GM12872 (cell line): ENCODE measurements at regions not wholly inside any gene's neighbourhood (a gene's known extent, or its start where the extent isn't known, plus 50 kb on each side); places are given as distances from the start of the nearest gene placed in this dataset.

ENCODE experiments used
- TF ChIP-seq, protein P1 (sequence below): IDR thresholded peaks from 3 replicates; pipeline ENCODE4 v1.5.1; 2011; ENCODE audit warnings: low read depth, mild to moderate bottlenecking, low read length, moderate library complexity; ENCODE audit not compliant: insufficient read depth

DNA sequence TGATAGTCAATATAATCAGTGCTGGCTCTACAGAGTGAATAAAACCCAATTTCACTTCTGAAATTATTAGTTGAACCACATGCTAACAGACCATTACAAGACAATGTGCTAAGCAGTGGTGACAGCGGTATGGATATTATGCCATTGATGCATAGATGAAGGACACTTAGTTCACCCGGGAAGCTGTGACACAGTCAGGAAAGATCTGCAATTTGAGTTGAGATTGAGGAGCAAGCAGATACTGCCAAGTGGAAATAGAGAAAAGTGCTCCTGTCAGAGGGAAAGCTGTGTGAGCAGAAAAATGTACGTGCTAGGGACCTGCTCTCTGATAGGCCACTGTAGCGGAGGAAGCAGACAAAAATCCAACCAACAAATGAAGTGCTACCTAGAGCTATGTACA is 529.5 kb upstream of the CDH2 start:
- TF ChIP-seq, protein P1, sequence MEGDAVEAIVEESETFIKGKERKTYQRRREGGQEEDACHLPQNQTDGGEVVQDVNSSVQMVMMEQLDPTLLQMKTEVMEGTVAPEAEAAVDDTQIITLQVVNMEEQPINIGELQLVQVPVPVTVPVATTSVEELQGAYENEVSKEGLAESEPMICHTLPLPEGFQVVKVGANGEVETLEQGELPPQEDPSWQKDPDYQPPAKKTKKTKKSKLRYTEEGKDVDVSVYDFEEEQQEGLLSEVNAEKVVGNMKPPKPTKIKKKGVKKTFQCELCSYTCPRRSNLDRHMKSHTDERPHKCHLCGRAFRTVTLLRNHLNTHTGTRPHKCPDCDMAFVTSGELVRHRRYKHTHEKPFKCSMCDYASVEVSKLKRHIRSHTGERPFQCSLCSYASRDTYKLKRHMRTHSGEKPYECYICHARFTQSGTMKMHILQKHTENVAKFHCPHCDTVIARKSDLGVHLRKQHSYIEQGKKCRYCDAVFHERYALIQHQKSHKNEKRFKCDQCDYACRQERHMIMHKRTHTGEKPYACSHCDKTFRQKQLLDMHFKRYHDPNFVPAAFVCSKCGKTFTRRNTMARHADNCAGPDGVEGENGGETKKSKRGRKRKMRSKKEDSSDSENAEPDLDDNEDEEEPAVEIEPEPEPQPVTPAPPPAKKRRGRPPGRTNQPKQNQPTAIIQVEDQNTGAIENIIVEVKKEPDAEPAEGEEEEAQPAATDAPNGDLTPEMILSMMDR, result no peak

DNA sequence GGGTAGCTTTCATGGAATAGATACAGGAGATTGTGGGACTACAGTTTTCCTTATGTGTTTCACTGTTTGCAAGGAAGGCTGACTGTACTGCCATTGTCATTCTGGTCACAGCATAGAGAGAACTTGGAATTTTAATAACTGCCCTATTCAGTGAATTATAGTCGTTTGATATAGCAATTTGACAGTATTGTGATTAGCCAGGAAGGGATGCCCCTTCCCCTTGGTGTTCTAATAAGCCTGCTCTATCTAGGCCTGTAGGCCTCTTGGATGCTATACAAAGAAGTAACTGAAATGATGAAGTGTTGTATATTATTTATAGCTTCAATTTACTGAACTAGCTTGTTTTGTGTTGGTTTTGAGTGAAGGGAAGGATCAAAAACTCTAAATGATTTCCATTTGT is 528.6 kb upstream of the CDH2 start:
- TF ChIP-seq, protein P1, result no peak

DNA sequence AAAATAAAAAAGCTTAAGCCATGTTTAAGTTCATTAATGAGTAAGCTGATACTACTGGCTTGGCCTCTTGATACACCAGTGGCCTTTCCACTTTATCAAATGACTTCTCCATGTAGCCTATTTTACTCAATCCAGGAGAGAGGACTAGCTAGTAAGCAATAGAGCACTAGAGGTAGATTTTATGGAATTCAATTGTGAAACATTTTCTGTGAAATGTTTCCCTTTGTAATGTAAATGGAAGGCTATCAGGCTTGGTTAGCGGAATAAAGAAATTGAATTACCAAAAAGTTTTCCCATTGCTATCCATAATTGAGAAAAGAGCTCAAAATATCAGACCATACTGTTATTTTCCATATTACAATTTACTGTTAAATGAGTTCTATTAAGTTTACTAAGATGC is 515.4 kb upstream of the CDH2 start:
- TF ChIP-seq, protein P1, result no peak

DNA sequence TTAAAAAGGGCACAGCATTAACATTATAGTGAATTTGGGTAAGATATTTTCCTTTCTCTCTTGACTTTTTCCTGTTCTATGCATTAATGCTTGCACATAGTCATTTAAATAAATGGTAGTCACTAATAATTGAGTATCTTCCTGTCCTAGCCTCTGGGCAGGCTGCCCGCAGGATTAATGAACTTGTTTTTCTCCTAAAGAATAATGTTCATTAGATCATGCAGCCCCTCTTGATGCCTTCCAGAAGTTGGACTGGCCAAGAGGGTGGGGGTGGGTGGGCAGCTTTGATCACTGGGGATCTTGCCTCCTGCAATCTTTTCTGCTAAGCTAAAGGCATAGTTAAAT is 514.5 kb upstream of the CDH2 start:
- TF ChIP-seq, protein P1, result no peak

DNA sequence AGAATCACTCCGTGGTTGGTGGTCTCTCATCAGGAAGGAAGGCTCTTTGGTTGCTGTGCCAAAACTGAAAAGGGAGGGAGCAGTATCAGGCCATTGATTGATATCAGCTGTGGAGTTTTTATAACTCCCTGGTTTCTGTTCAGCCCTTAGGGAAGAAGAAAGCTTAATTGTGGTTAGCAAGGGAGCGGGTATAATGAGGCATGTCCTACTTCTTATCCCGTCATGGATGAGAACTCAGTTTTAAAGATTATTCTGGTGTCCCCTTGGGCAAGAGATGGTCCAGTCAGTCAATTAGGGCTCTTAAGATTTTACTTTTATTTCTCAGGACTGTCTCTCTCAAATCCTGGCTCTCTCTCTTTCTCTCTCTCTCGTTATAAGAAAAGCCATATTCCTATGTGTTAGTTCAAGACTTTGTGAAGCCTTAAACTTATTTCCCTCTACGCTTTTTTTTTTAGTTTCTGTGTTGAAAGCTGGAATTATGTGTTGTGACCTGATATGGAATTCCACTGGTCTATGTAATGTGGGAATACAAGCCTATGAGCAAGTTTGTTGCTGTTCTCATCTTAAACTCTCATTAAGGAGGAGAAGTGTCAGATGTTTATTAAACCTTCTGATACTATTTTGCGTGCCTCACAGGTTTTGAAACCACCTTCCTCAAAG is 514.0 kb upstream of the CDH2 start:
- TF ChIP-seq, protein P1, result no peak

DNA sequence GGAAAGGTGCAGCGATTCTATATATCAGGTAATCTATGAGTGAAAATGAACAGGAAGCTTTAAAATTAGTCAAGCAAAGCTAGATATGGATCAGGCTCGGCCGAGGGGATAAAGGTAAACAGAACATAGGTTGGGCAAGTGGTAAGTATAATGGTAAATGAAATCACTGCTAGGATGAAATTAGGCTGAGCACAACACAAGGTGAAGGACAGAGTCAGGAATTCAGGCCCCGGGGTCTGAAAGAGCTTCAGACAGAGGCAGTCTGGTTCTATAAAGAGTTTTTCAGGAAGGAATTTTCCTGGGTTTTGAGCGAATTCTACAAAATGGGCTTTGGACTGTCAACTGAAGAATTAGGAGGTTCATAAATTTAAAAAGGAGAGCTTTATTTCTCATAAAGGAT is 513.2 kb upstream of the CDH2 start:
- TF ChIP-seq, protein P1, result no peak

DNA sequence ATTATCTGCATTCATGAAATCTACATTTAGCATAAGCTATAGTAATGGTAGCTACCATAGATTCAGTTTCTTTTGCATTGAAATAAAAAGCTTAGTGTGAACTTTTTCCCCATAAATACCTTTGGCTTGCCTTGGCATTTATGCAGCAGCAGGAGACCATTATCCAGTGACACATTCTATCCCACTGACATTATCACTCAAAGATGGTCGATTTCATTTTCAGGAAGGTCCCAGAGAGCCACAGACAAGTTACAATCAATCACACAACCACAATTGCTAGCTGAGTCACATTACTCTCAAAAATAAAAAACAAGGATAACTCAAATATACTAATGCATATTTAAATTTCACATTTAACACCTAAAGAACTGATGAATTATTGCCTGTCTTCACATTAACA is 512.7 kb upstream of the CDH2 start:
- TF ChIP-seq, protein P1, result no peak
